Spleen (tissue), 7 donors: ENCODE measurements at regions not wholly inside any gene's neighbourhood (a gene's known extent, or its start where the extent isn't known, plus 50 kb on each side); places are given as distances from the start of the nearest gene placed in this dataset.

Source experiments
- POLR2A ChIP-seq, 3 donors: fragments of 450-650 bp; IDR thresholded peaks; one replicate each; pipeline ENCODE4 v1.5.1; 2017; ENCODE audit warnings: antibody characterized with exemption in 3 of 3, mild to moderate bottlenecking in 1 of 3
- TF ChIP-seq, protein P1 (sequence below), 11 experiments: fragments of 200-600 bp in 7 of 11; fragments of 450-650 bp in 4 of 11; sonication (generic) in 4 of 11; IDR thresholded peaks in 8 of 11; conservative IDR thresholded peaks in 3 of 11; 1 replicate in 7 of 11; 2 replicates in 4 of 11; pipeline versions ENCODE4 v1.4.0 to v1.8.0; 2016 to 2021; ENCODE audit warnings: antibody characterized with exemption in 11 of 11, inconsistent platforms in 4 of 11, mild to moderate bottlenecking in 1 of 11
- donor health status: DM: no; HTN: no; CAD: no; lungs with moderate emphysema.
- donor health status: DM: no; HTN: no; CAD: no.
- donor health status: DM: no; HTN: no; CAD: no.

DNA sequence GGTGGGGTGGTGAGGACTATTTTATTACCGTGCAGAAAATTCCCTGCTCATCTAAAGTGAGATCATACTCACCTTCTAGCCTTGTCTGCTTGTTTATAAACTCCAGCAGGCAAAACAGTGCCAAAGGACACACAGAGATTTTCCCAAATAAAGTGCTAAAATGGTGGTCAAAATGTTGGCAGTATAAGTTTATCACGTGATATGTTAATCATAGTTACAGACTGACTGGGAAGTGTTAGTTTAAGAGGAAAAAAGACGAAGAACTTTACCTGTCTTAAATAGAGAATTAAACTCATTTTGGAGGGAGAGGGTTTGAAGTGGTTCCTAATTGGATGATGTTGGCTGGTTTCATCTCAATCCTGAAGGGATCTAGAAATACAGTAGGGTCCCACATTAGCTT is 691.7 kb upstream of the FANCL start:
- TF ChIP-seq, protein P1, sequence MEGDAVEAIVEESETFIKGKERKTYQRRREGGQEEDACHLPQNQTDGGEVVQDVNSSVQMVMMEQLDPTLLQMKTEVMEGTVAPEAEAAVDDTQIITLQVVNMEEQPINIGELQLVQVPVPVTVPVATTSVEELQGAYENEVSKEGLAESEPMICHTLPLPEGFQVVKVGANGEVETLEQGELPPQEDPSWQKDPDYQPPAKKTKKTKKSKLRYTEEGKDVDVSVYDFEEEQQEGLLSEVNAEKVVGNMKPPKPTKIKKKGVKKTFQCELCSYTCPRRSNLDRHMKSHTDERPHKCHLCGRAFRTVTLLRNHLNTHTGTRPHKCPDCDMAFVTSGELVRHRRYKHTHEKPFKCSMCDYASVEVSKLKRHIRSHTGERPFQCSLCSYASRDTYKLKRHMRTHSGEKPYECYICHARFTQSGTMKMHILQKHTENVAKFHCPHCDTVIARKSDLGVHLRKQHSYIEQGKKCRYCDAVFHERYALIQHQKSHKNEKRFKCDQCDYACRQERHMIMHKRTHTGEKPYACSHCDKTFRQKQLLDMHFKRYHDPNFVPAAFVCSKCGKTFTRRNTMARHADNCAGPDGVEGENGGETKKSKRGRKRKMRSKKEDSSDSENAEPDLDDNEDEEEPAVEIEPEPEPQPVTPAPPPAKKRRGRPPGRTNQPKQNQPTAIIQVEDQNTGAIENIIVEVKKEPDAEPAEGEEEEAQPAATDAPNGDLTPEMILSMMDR (IDR thresholded peaks at IDR 0.05 in 8 of 11, conservative IDR thresholded peaks at IDR 0.05 in 3 of 11): no peak
- no peak for TF ChIP-seq POLR2A (IDR thresholded peaks at IDR 0.05)
